B cell (primary cell): ENCODE measurements at regions not wholly inside any gene's neighbourhood (a gene's known extent, or its start where the extent isn't known, plus 50 kb on each side); places are given as distances from the start of the nearest gene placed in this dataset.

ENCODE experiments used
- ATAC-seq: fragments of 200-7000 bp; cut with Tn5 transposase; one replicate; pipeline ENCODE4 v1.10.0; 2021; ENCODE audit warnings: low read depth, mild to moderate bottlenecking, moderate number of reproducible peaks, moderate library complexity
- CTCF ChIA-PET: fragments of 350-600 bp; sonication (Branson Sonifier 250); formaldehyde crosslinking; loops from one replicate; lab custom pipeline; 2021; ENCODE audit warnings: antibody characterized with exemption, inconsistent platforms; lab: Charles Lee
- POLR2A ChIA-PET: fragments of 350-600 bp; sonication (Branson Sonifier 250); formaldehyde crosslinking; loops from one replicate; lab custom pipeline; 2021; ENCODE audit warnings: antibody characterized with exemption; lab: Charles Lee
- DNase-seq: peaks from one replicate; pipeline ENCODE4 v3.0.0; 2013
- H2AFZ ChIP-seq: 2 replicates; pipeline ENCODE4 v1.6.1; 2012; ENCODE audit warnings: mild to moderate bottlenecking, low read depth, low read length; ENCODE audit not compliant: insufficient read depth, poor library complexity, severe bottlenecking
- H3K27ac ChIP-seq, 2 donors: 1 replicate in 1 of 2; 2 replicates in 1 of 2; pipeline ENCODE4 v1.5.1; 2012 to 2013; ENCODE audit warnings: low read length in 2 of 2, mild to moderate bottlenecking in 2 of 2, moderate library complexity in 1 of 2
- H3K27me3 ChIP-seq, 4 experiments: fragments of 200-600 bp in 1 of 4; sonication (generic) in 1 of 4; replicated peaks in 1 of 4; 1 replicate in 2 of 4; 2 replicates in 2 of 4; pipeline versions ENCODE4 v1.6.1 to v1.7.0; 2013 to 2016; ENCODE audit warnings: low read length in 3 of 4, mild to moderate bottlenecking in 2 of 4, mixed read lengths in 1 of 4, moderate library complexity in 1 of 4; ENCODE audit not compliant: insufficient read depth in 4 of 4, control insufficient read depth in 3 of 4; ENCODE audit errors: control extremely low read depth in 1 of 4
- H3K36me3 ChIP-seq, 2 experiments: replicated peaks in 1 of 2; 1 replicate in 1 of 2; 2 replicates in 1 of 2; pipeline versions ENCODE4 v1.6.1 to v1.7.1; 2013; ENCODE audit warnings: low read length in 1 of 2; ENCODE audit not compliant: insufficient read depth in 2 of 2, control insufficient read depth in 1 of 2; ENCODE audit errors: control extremely low read depth in 1 of 2, extremely low read depth in 1 of 2
- H3K4me1 ChIP-seq, 2 donors: fragments of 200-600 bp in 1 of 2; sonication (generic) in 1 of 2; 1 replicate in 1 of 2; 2 replicates in 1 of 2; pipeline versions ENCODE4 v1.5.1 to v1.6.1; 2013 to 2017; ENCODE audit warnings: low read length in 2 of 2; ENCODE audit not compliant: control insufficient read depth in 2 of 2, insufficient read depth in 2 of 2
- H3K4me2 ChIP-seq: replicated peaks from 2 replicates; pipeline ENCODE3; 2012; ENCODE audit warnings: mild to moderate bottlenecking, low read depth, low read length; ENCODE audit not compliant: poor library complexity, severe bottlenecking
- H3K4me3 ChIP-seq, 5 experiments: fragments of 200-600 bp in 1 of 5; sonication (generic) in 1 of 5; 1 replicate in 3 of 5; 2 replicates in 2 of 5; pipeline versions ENCODE4 v1.5.1 to v1.7.0; 2011 to 2016; ENCODE audit warnings: low read length in 4 of 5, mild to moderate bottlenecking in 4 of 5, low read depth in 2 of 5, control low read depth in 1 of 5, moderate library complexity in 1 of 5; ENCODE audit not compliant: insufficient read depth in 1 of 5; ENCODE audit errors: control extremely low read depth in 1 of 5, extremely low read depth in 1 of 5
- H3K79me2 ChIP-seq: fragments of 200-600 bp; sonication (generic); one replicate; pipeline ENCODE4 v1.6.0; 2016; ENCODE audit warnings: low read length; ENCODE audit not compliant: control insufficient read depth, insufficient read depth
- H3K9ac ChIP-seq: fragments of 200-600 bp; sonication (generic); 2 replicates; pipeline ENCODE4 v1.6.1; 2017; ENCODE audit warnings: mild to moderate bottlenecking, low read length, moderate library complexity
- H3K9me3 ChIP-seq, 3 donors: one replicate each; pipeline versions ENCODE4 v1.6.1 to v1.7.1; 2013; ENCODE audit warnings: low read length in 2 of 3; ENCODE audit not compliant: control insufficient read depth in 2 of 3, insufficient read depth in 1 of 3; ENCODE audit errors: control extremely low read depth in 1 of 3
- H4K20me1 ChIP-seq: 2 replicates; pipeline ENCODE4 v1.6.0; 2012; ENCODE audit warnings: mild to moderate bottlenecking, low read length; ENCODE audit not compliant: insufficient read depth, control insufficient read depth, poor library complexity, severe bottlenecking
- H3K27ac Mint-ChIP-seq: one replicate; pipeline ENCODE4 v1.8.0; 2021; ENCODE audit warnings: mixed read lengths
- H3K27me3 Mint-ChIP-seq: one replicate; pipeline ENCODE4 v1.8.0; 2021; ENCODE audit warnings: mixed read lengths
- H3K4me1 Mint-ChIP-seq: one replicate; pipeline ENCODE4 v1.8.0; 2021; ENCODE audit warnings: mixed read lengths
- H3K4me3 Mint-ChIP-seq: one replicate; pipeline ENCODE4 v1.8.0; 2021; ENCODE audit warnings: mixed read lengths
- H3K9me3 Mint-ChIP-seq: one replicate; pipeline ENCODE4 v1.8.0; 2022; ENCODE audit warnings: mixed read lengths; ENCODE audit not compliant: insufficient read depth
- CTCF ChIP-seq: fragments of 200-600 bp; IDR thresholded peaks from one replicate; pipeline ENCODE4 v1.8.0; 2022; ENCODE audit warnings: antibody characterized with exemption, mild to moderate bottlenecking
- EZH2 ChIP-seq: IDR thresholded peaks from 2 replicates; pipeline ENCODE4 v1.6.1; 2012; ENCODE audit warnings: borderline replicate concordance, low read depth, mild to moderate bottlenecking, moderate library complexity, low read length; ENCODE audit not compliant: insufficient read depth, poor library complexity, severe bottlenecking
- WGBS: methylation state at CpG from one replicate; pipeline ENCODE4 v1.1.5; 2013; ENCODE audit warnings: missing lambda C conversion rate; ENCODE audit not compliant: insufficient coverage; 5-methylcytosine and 5-hydroxymethylcytosine counted together
- intact Hi-C: fragments of 100-400 bp; cut with micrococcal nuclease; formaldehyde crosslinking; loops from one replicate; pipeline ENCODE4 v1.10.0; 2022

GRCh38 chr3:168801794-168802193 lies 706.1 kb upstream of the GOLIM4 start:
- H3K4me3 ChIP-seq: no peak overlapping the region
- no peaks in the 10 kb centered on the region for H3K4me1 ChIP-seq
- H3K79me2 ChIP-seq: no peaks in the 10 kb centered on the region
- ATAC-seq (no peak), DNase-seq (no peak)
- no CpG with 5 or more reads among the region's 1 CpG for WGBS
- H3K9me3 ChIP-seq: no peaks in the 10 kb centered on the region
- H3K4me2 ChIP-seq: no peak overlapping the region
- intact Hi-C loops: no loop called here
- TF ChIP-seq CTCF (no peak), EZH2 (no peak)
- H3K27me3 ChIP-seq: no peaks in the 10 kb centered on the region
- Mint-ChIP-seq H3K4me3 (no peak overlapping the region), H3K27me3 (no peaks in the 10 kb centered on the region), H3K27ac (no peak overlapping the region), H3K9me3 (no peaks in the 10 kb centered on the region), H3K4me1 (no peaks in the 10 kb centered on the region)
- no peak overlapping the region for H3K27ac ChIP-seq
- H4K20me1 ChIP-seq: no peaks in the 10 kb centered on the region
- CTCF ChIA-PET: no interaction called here
- POLR2A ChIA-PET: no interaction called here
- H3K36me3 ChIP-seq: no peaks in the 10 kb centered on the region
- H2AFZ ChIP-seq: no peak overlapping the region
- no peak overlapping the region for H3K9ac ChIP-seq

GRCh38 chr3:168796339-168796738 lies 700.6 kb upstream of the GOLIM4 start:
- no peaks in the 10 kb centered on the region for H3K27me3 Mint-ChIP-seq
- Histone ChIP-seq H3K4me3 (no peak overlapping the region), H3K27ac (no peak overlapping the region), H3K79me2 (no peaks in the 10 kb centered on the region), H3K36me3 (no peaks in the 10 kb centered on the region), H3K9me3 (peaks cover 0 to 1% (median 0%) of the 10 kb centered on the region in 3 donors), H2AFZ (no peak overlapping the region), H3K27me3 (no peaks in the 10 kb centered on the region), H3K4me1 (no peaks in the 10 kb centered on the region), H4K20me1 (no peaks in the 10 kb centered on the region), H3K4me2 (no peak overlapping the region), H3K9ac (no peak overlapping the region)
- ChIA-PET CTCF (no interaction called here), POLR2A (no interaction called here)
- WGBS: 100% methylated on average over 1 of the region's 3 CpGs
- intact Hi-C loops: no loop called here
- no peak overlapping the region for H3K27ac Mint-ChIP-seq
- H3K9me3 Mint-ChIP-seq: no peaks in the 10 kb centered on the region
- TF ChIP-seq CTCF (no peak), EZH2 (no peak)
- H3K4me3 Mint-ChIP-seq: no peak overlapping the region
- no peak for DNase-seq
- no peaks in the 10 kb centered on the region for H3K4me1 Mint-ChIP-seq
- no peak for ATAC-seq
